IMR-90 (cell line): ENCODE measurements at regions not wholly inside any gene's neighbourhood (a gene's known extent, or its start where the extent isn't known, plus 50 kb on each side); places are given as distances from the start of the nearest gene placed in this dataset.
A peak's percentile ranks its signal among the peaks of the same experiment; 100 is the strongest.

Source experiments
- ATAC-seq: fragments of 200-7000 bp; cut with Tn5 transposase; 2 replicates; pipeline ENCODE4 v1.9.1; 2020; ENCODE audit warnings: low read depth, mild to moderate bottlenecking, moderate library complexity
- BruUV-seq: library from RNA; stranded (reverse); fragments of 400-500 nt; replicated peaks from 2 replicates; lab custom pipeline; 2021; lab: Mats Ljungman, UMichigan
- CTCF ChIA-PET: fragments of 300-600 bp; formaldehyde crosslinking; extraction: SDS; loops from one replicate; lab custom pipeline; 2021; ENCODE audit warnings: antibody characterized with exemption; lab: Yijun Ruan, JAX
- POLR2A ChIA-PET: fragments of 300-600 bp; sonication (Branson Sonifier 250); formaldehyde crosslinking; loops from one replicate; lab custom pipeline; 2022; ENCODE audit warnings: antibody characterized with exemption; ENCODE audit not compliant: unreplicated experiment; lab: Charles Lee
- DNase-seq: peaks from one replicate; pipeline ENCODE4 v3.0.0; 2013
- H2AFZ ChIP-seq: replicated peaks from 2 replicates; pipeline ENCODE3; 2013; ENCODE audit warnings: low read length, mild to moderate bottlenecking; ENCODE audit not compliant: poor library complexity
- H2AK5ac ChIP-seq: 2 replicates; pipeline ENCODE4 v1.6.1; 2013; ENCODE audit warnings: low read depth, low read length, inconsistent platforms
- H2AK9ac ChIP-seq: replicated peaks from 2 replicates; pipeline ENCODE3; 2013; ENCODE audit warnings: mild to moderate bottlenecking, low read depth, low read length, moderate library complexity; ENCODE audit not compliant: poor library complexity
- H2BK120ac ChIP-seq: 2 replicates; pipeline ENCODE4 v1.6.1; 2013; ENCODE audit warnings: low read depth, low read length, inconsistent platforms
- H2BK15ac ChIP-seq: 3 replicates; pipeline ENCODE4 v1.6.1; 2013; ENCODE audit warnings: low read depth, low read length, inconsistent platforms
- H2BK20ac ChIP-seq: 2 replicates; pipeline ENCODE4 v1.6.1; 2013; ENCODE audit warnings: low read depth, mild to moderate bottlenecking, inconsistent platforms, low read length, moderate library complexity
- H2BK5ac ChIP-seq: 2 replicates; pipeline ENCODE4 v1.6.1; 2013; ENCODE audit warnings: mild to moderate bottlenecking, low read depth, low read length, inconsistent platforms; ENCODE audit not compliant: poor library complexity, severe bottlenecking
- H3K14ac ChIP-seq: replicated peaks from 2 replicates; pipeline ENCODE4 v1.6.1; 2013; ENCODE audit warnings: low read depth, low read length, inconsistent platforms
- H3K18ac ChIP-seq: 2 replicates; pipeline ENCODE4 v1.6.1; 2013; ENCODE audit warnings: low read depth, low read length, control low read depth
- H3K23ac ChIP-seq: 2 replicates; pipeline ENCODE4 v1.6.1; 2013; ENCODE audit warnings: low read depth, low read length, inconsistent platforms
- H3K27ac ChIP-seq: 2 replicates; pipeline ENCODE4 v1.5.1; 2013; ENCODE audit warnings: mild to moderate bottlenecking, control low read depth, low read length; ENCODE audit not compliant: insufficient read depth
- H3K27me3 ChIP-seq: 2 replicates; pipeline ENCODE4 v1.6.1; 2013; ENCODE audit warnings: low read length; ENCODE audit not compliant: control insufficient read depth, insufficient read depth
- H3K36me3 ChIP-seq: 2 replicates; pipeline ENCODE4 v1.6.1; 2013; ENCODE audit warnings: low read length, mixed read lengths; ENCODE audit not compliant: control insufficient read depth, insufficient read depth
- H3K4ac ChIP-seq: 2 replicates; pipeline ENCODE4 v1.6.1; 2013; ENCODE audit warnings: low read depth, low read length, inconsistent platforms
- H3K4me1 ChIP-seq: 2 replicates; pipeline ENCODE4 v1.6.1; 2013; ENCODE audit warnings: low read length, mixed read lengths; ENCODE audit not compliant: control insufficient read depth, insufficient read depth
- H3K4me2 ChIP-seq: 2 replicates; pipeline ENCODE4 v1.6.1; 2013; ENCODE audit warnings: low read depth, mild to moderate bottlenecking, control low read depth, low read length, moderate library complexity
- H3K4me3 ChIP-seq: 2 replicates; pipeline ENCODE4 v1.5.1; 2013; ENCODE audit warnings: low read depth, mild to moderate bottlenecking, control low read depth, low read length, moderate library complexity; ENCODE audit not compliant: insufficient read depth
- H3K56ac ChIP-seq: 2 replicates; pipeline ENCODE4 v1.6.1; 2013; ENCODE audit warnings: low read length, inconsistent platforms; ENCODE audit not compliant: insufficient read depth; ENCODE audit errors: extremely low read depth
- H3K79me1 ChIP-seq, 2 experiments: 2 replicates each; pipeline ENCODE4 v1.6.1; 2013; ENCODE audit warnings: low read length in 2 of 2, inconsistent platforms in 1 of 2, low read depth in 1 of 2
- H3K9ac ChIP-seq: 2 replicates; pipeline ENCODE4 v1.6.1; 2013; ENCODE audit warnings: low read depth, low read length, control low read depth
- H3K9me1 ChIP-seq: 2 replicates; pipeline ENCODE4 v1.6.1; 2013; ENCODE audit warnings: low read length, inconsistent platforms; ENCODE audit not compliant: insufficient read depth
- H3K9me3 ChIP-seq: 2 replicates; pipeline ENCODE4 v1.6.1; 2013; ENCODE audit warnings: low read length; ENCODE audit not compliant: control insufficient read depth, insufficient read depth
- H4K20me1 ChIP-seq: 2 replicates; pipeline ENCODE4 v1.6.1; 2013; ENCODE audit warnings: low read length, inconsistent platforms; ENCODE audit not compliant: insufficient read depth
- H4K5ac ChIP-seq: 2 replicates; pipeline ENCODE4 v1.6.1; 2013; ENCODE audit warnings: mild to moderate bottlenecking, low read depth, low read length, control low read depth
- H4K8ac ChIP-seq, 2 experiments: 2 replicates each; pipeline ENCODE4 v1.6.1; 2013; ENCODE audit warnings: low read depth in 2 of 2, low read length in 2 of 2, control low read depth in 1 of 2, inconsistent platforms in 1 of 2
- H4K91ac ChIP-seq: 2 replicates; pipeline ENCODE4 v1.6.1; 2013; ENCODE audit warnings: low read depth, low read length, inconsistent platforms; ENCODE audit not compliant: insufficient read depth
- BHLHE40 ChIP-seq: fragments of 150-350 bp; IDR thresholded peaks from 2 replicates; pipeline ENCODE4 v1.6.1; 2016; ENCODE audit warnings: mild to moderate bottlenecking, low read depth, low read length
- CEBPB ChIP-seq: IDR thresholded peaks from 2 replicates; pipeline ENCODE4 v1.6.1; 2012; ENCODE audit warnings: low read depth, low read length, improper control_type of control experiment
- CHD1 ChIP-seq: IDR thresholded peaks from 2 replicates; pipeline ENCODE4 v1.6.1; 2012; ENCODE audit warnings: low read depth, low read length, improper control_type of control experiment
- CTCF ChIP-seq: conservative IDR thresholded peaks from 2 replicates; pipeline ENCODE4 v1.5.1; 2012; ENCODE audit warnings: mild to moderate bottlenecking, low read depth, low read length, improper control_type of control experiment
- ELK1 ChIP-seq: fragments of 150-350 bp; IDR thresholded peaks from 2 replicates; pipeline ENCODE4 v1.6.1; 2016; ENCODE audit warnings: low read depth, mild to moderate bottlenecking, low read length, moderate library complexity, borderline replicate concordance
- FOS ChIP-seq: fragments of 150-350 bp; IDR thresholded peaks from 2 replicates; pipeline ENCODE4 v1.6.1; 2016; ENCODE audit warnings: low read depth, low read length
- NFE2L2 ChIP-seq: fragments of 150-350 bp; IDR thresholded peaks from 2 replicates; pipeline ENCODE4 v1.6.1; 2016; ENCODE audit warnings: low read depth, mild to moderate bottlenecking, low read length
- POLR2A ChIP-seq: IDR thresholded peaks from 2 replicates; pipeline ENCODE4 v1.6.1; 2012; ENCODE audit warnings: mild to moderate bottlenecking, low read depth, low read length
- RAD21 ChIP-seq: IDR thresholded peaks from 2 replicates; pipeline ENCODE4 v1.6.1; 2012; ENCODE audit warnings: low read length, improper control_type of control experiment
- RFX5 ChIP-seq: IDR thresholded peaks from 2 replicates; pipeline ENCODE4 v1.8.0; 2012; ENCODE audit warnings: low read depth, mild to moderate bottlenecking, low read length, moderate library complexity
- SMC3 ChIP-seq: fragments of 150-350 bp; IDR thresholded peaks from 2 replicates; pipeline ENCODE4 v1.6.1; 2016; ENCODE audit warnings: low read depth, mild to moderate bottlenecking, antibody characterized with exemption, low read length, moderate library complexity
- USF2 ChIP-seq: fragments of 150-350 bp; IDR thresholded peaks from 2 replicates; pipeline ENCODE4 v1.6.1; 2017; ENCODE audit warnings: mild to moderate bottlenecking, antibody characterized with exemption, low read length, low read depth
- WGBS, 2 experiments: methylation state at CpG; one replicate each; pipeline versions ENCODE4 v1.1.5 to v1.1.7; 2013; ENCODE audit warnings: missing lambda C conversion rate in 2 of 2; ENCODE audit not compliant: insufficient read length in 1 of 2; ENCODE audit errors: extremely low coverage in 2 of 2; 5-methylcytosine and 5-hydroxymethylcytosine counted together
- dilution Hi-C: fragments of 300-500 bp; cut with HindIII; formaldehyde crosslinking; loops from one replicate; pipeline ENCODE4 v1.14.3; 2018; ENCODE audit warnings: low sequenced_read_pairs; ENCODE audit not compliant: unreplicated experiment
- in situ Hi-C: fragments of 300-500 bp; cut with MboI; formaldehyde crosslinking; loops from 3 replicates; pipeline ENCODE4 v1.14.3; 2019; ENCODE audit warnings: low sequenced_read_pairs, inconsistent platforms, mixed read lengths
- intact Hi-C: fragments of 100-400 bp; cut with micrococcal nuclease; formaldehyde crosslinking; loops from 2 replicates; pipeline ENCODE4 v1.10.0; 2022

- Histone ChIP-seq H4K5ac (peak overlapping the region; percentile 1; the same call in 1 of the 2 replicates), H3K79me1 (no peaks in the 10 kb centered on the region), H3K4me1 (peaks cover 13% of the 10 kb centered on the region), H2BK15ac (peak overlapping the region; percentile 9; the same call in 2 of the 3 replicates), H2AK5ac (peak overlapping the region; percentile 6; the same call in 1 of the 2 replicates), H3K23ac (peak overlapping the region; percentile 72; the same call in 1 of the 2 replicates), H2BK120ac (peak overlapping the region; percentile 75), H3K4me3 (no peak overlapping the region), H3K9me1 (peaks cover 7% of the 10 kb centered on the region), H4K91ac (peak overlapping the region; percentile 1; the same call in 1 of the 2 replicates), H2BK5ac (peak overlapping the region; percentile 17), H3K9me3 (no peaks in the 10 kb centered on the region), H3K14ac (peak overlapping the region; percentile 74), H3K4ac (peak overlapping the region; percentile 76; the same call in 1 of the 2 replicates), H3K18ac (no peak overlapping the region; the same call in 1 of the 2 replicates), H2BK20ac (peak overlapping the region; percentile 13), H3K36me3 (no peaks in the 10 kb centered on the region), H2AFZ (peak overlapping the region; percentile 73), H4K20me1 (no peaks in the 10 kb centered on the region; the same call in 1 of the 2 replicates), H4K8ac (0 out of 4 replicates have a peak overlapping the region, but pooled peaks of 1 of the 2 experiments have one; percentile 27), H3K27me3 (no peaks in the 10 kb centered on the region), H3K4me2 (peak overlapping the region; percentile 36; the same call in 1 of the 2 replicates), H2AK9ac (peak overlapping the region; percentile 8), H3K27ac (no peak overlapping the region), H3K9ac (no peak overlapping the region), H3K56ac (no peak overlapping the region)
- no CpG with 5 or more reads among the region's 2 CpGs for WGBS, 2 experiments
- TF ChIP-seq NFE2L2 (no peak), POLR2A (no peak), RFX5 (no peak), FOS (no peak), ELK1 (no peak), CEBPB (no peak), SMC3 (no peak), CHD1 (no peak), BHLHE40 (no peak), CTCF (no peak), USF2 (no peak), RAD21 (no peak)
- ChIA-PET CTCF (no interaction called here), POLR2A (no interaction called here)
- ATAC-seq (0 out of 2 replicates have a peak, but pooled peaks have one; percentile 4), DNase-seq (peak; percentile 53)
- intact Hi-C loops, result loop anchor here (10.0 kb wide), 2 partner anchors 126 to 284 kb away; no protein-coding TSS in a partner anchor
- in situ Hi-C loops, result no loop called here
- dilution Hi-C loops, result no loop called here
- BruUV-seq, result no TSS peak
Measured at GRCh38 chr6:81890846-81891245, 138.4 kb upstream of the TENT5A start.
